ENCODE measurements at regions not wholly inside any gene's neighbourhood (a gene's known extent, or its start where the extent isn't known, plus 50 kb on each side); places are given as distances from the start of the nearest gene placed in this dataset.

GRCh38 chr13:89550938-89551337 lies 1796.5 kb upstream of the MIR17HG start:
- Histone ChIP-seq H3K4me3 (ENCODE audit: low read length) (no peak overlapping the region), H3K36me3 (ENCODE audit: low read depth, low read length) (no peaks in the 10 kb centered on the region), H3K9me2 (replicated peaks; ENCODE audit: low read length) (no peaks in the 10 kb centered on the region), H3K27me3 (ENCODE audit: low read length) (no peaks in the 10 kb centered on the region), H2AFZ (ENCODE audit: low read length) (no peak overlapping the region), H3F3A (ENCODE audit: low read length, unreplicated experiment) (no peaks in the 10 kb centered on the region), H4K20me1 (ENCODE audit: low read length) (no peaks in the 10 kb centered on the region), H3K4me1 (ENCODE audit: insufficient read depth, low read length) (no peaks in the 10 kb centered on the region), H3K9me3 (ENCODE audit: low read length) (no peaks in the 10 kb centered on the region), H3K9ac (ENCODE audit: low read length) (no peak overlapping the region), H3K27ac (ENCODE audit: low read length) (no peak overlapping the region), H3K79me2 (ENCODE audit: low read length) (no peaks in the 10 kb centered on the region), H3K4me2 (ENCODE audit: low read length) (no peak overlapping the region)
- intact Hi-C loops (cut with micrococcal nuclease) = no loop called here
- DNase-seq (peak; percentile 37), ATAC-seq (peak; percentile 27; the same call in 1 of the 2 replicates)
- ChIA-PET CTCF (no interaction called here), POLR2A (ENCODE audit: unreplicated experiment) (no interaction called here)
- no TSS peak for BruUV-seq (replicated peaks)
- TF ChIP-seq CTCF (conservative IDR thresholded peaks at IDR 0.05; ENCODE audit: low read depth, low read length) = no peak
- no peak for TF ChIP-seq EZH2 (IDR thresholded peaks at IDR 0.05; ENCODE audit: low read length, unreplicated experiment)
- TF ChIP-seq EZH2phosphoT487 (IDR thresholded peaks at IDR 0.05; ENCODE audit: borderline replicate concordance, low read length) = no peak

GRCh38 chr13:89554801-89555200 lies 1792.7 kb upstream of the MIR17HG start:
- POLR2A ChIA-PET (ENCODE audit: unreplicated experiment) = no interaction called here
- H3K27ac ChIP-seq (ENCODE audit: low read length) = no peak overlapping the region
- H3K4me1 ChIP-seq (ENCODE audit: insufficient read depth, low read length) = no peaks in the 10 kb centered on the region
- CTCF ChIA-PET = no interaction called here
- no peaks in the 10 kb centered on the region for H3F3A ChIP-seq (ENCODE audit: low read length, unreplicated experiment)
- H3K4me3 ChIP-seq (ENCODE audit: low read length) = no peak overlapping the region
- no peaks in the 10 kb centered on the region for H3K9me3 ChIP-seq (ENCODE audit: low read length)
- DNase-seq = peak; percentile 11
- intact Hi-C loops (cut with micrococcal nuclease) = no loop called here
- no peak overlapping the region for H2AFZ ChIP-seq (ENCODE audit: low read length)
- no peak overlapping the region for H3K9ac ChIP-seq (ENCODE audit: low read length)
- no peaks in the 10 kb centered on the region for H3K36me3 ChIP-seq (ENCODE audit: low read depth, low read length)
- H3K27me3 ChIP-seq (ENCODE audit: low read length) = no peaks in the 10 kb centered on the region
- TF ChIP-seq CTCF (conservative IDR thresholded peaks at IDR 0.05; ENCODE audit: low read depth, low read length) (no peak), EZH2 (IDR thresholded peaks at IDR 0.05; ENCODE audit: low read length, unreplicated experiment) (no peak), EZH2phosphoT487 (IDR thresholded peaks at IDR 0.05; ENCODE audit: borderline replicate concordance, low read length) (no peak)
- H3K9me2 ChIP-seq (replicated peaks; ENCODE audit: low read length) = no peaks in the 10 kb centered on the region
- no peak overlapping the region for H3K4me2 ChIP-seq (ENCODE audit: low read length)
- H4K20me1 ChIP-seq (ENCODE audit: low read length) = no peaks in the 10 kb centered on the region
- BruUV-seq (replicated peaks) = no TSS peak
- ATAC-seq = no peak; the same call in 1 of the 2 replicates
- H3K79me2 ChIP-seq (ENCODE audit: low read length) = no peaks in the 10 kb centered on the region

GRCh38 chr13:89565476-89566100 lies 1781.9 kb upstream of the MIR17HG start:
- intact Hi-C loops (cut with micrococcal nuclease) = no loop called here
- DNase-seq (no peak), ATAC-seq (no peak)
- Histone ChIP-seq H3K27me3 (ENCODE audit: low read length) (no peaks in the 10 kb centered on the region), H2AFZ (ENCODE audit: low read length) (no peak overlapping the region), H3K9ac (ENCODE audit: low read length) (no peak overlapping the region), H3K4me3 (ENCODE audit: low read length) (no peak overlapping the region), H3F3A (ENCODE audit: low read length, unreplicated experiment) (no peaks in the 10 kb centered on the region), H3K9me2 (replicated peaks; ENCODE audit: low read length) (no peaks in the 10 kb centered on the region), H4K20me1 (ENCODE audit: low read length) (no peaks in the 10 kb centered on the region), H3K4me2 (ENCODE audit: low read length) (no peak overlapping the region), H3K79me2 (ENCODE audit: low read length) (no peaks in the 10 kb centered on the region), H3K9me3 (ENCODE audit: low read length) (no peaks in the 10 kb centered on the region), H3K36me3 (ENCODE audit: low read depth, low read length) (no peaks in the 10 kb centered on the region), H3K4me1 (ENCODE audit: insufficient read depth, low read length) (no peaks in the 10 kb centered on the region), H3K27ac (ENCODE audit: low read length) (no peak overlapping the region)
- ChIA-PET POLR2A (ENCODE audit: unreplicated experiment) (no interaction called here), CTCF (no interaction called here)
- no TSS peak for BruUV-seq (replicated peaks)
- TF ChIP-seq CTCF (conservative IDR thresholded peaks at IDR 0.05; ENCODE audit: low read depth, low read length) (no peak), EZH2phosphoT487 (IDR thresholded peaks at IDR 0.05; ENCODE audit: borderline replicate concordance, low read length) (no peak), EZH2 (IDR thresholded peaks at IDR 0.05; ENCODE audit: low read length, unreplicated experiment) (no peak)
